IMR-90 (cell line): ENCODE measurements at regions not wholly inside any gene's neighbourhood (a gene's known extent, or its start where the extent isn't known, plus 50 kb on each side); places are given as distances from the start of the nearest gene placed in this dataset.

Experiments used
- ATAC-seq: fragments of 200-7000 bp; cut with Tn5 transposase; 2 replicates; pipeline ENCODE4 v1.9.1; 2020; ENCODE audit warnings: low read depth, mild to moderate bottlenecking, moderate library complexity
- BruUV-seq: library from RNA; stranded (reverse); fragments of 400-500 nt; replicated peaks from 2 replicates; lab custom pipeline; 2021; lab: Mats Ljungman, UMichigan
- CTCF ChIA-PET: fragments of 300-600 bp; formaldehyde crosslinking; extraction: SDS; loops from one replicate; lab custom pipeline; 2021; ENCODE audit warnings: antibody characterized with exemption; lab: Yijun Ruan, JAX
- POLR2A ChIA-PET: fragments of 300-600 bp; sonication (Branson Sonifier 250); formaldehyde crosslinking; loops from one replicate; lab custom pipeline; 2022; ENCODE audit warnings: antibody characterized with exemption; ENCODE audit not compliant: unreplicated experiment; lab: Charles Lee
- DNase-seq: peaks from one replicate; pipeline ENCODE4 v3.0.0; 2013
- H2AFZ ChIP-seq: replicated peaks from 2 replicates; pipeline ENCODE3; 2013; ENCODE audit warnings: low read length, mild to moderate bottlenecking; ENCODE audit not compliant: poor library complexity
- H2AK5ac ChIP-seq: 2 replicates; pipeline ENCODE4 v1.6.1; 2013; ENCODE audit warnings: low read depth, low read length, inconsistent platforms
- H2AK9ac ChIP-seq: replicated peaks from 2 replicates; pipeline ENCODE3; 2013; ENCODE audit warnings: mild to moderate bottlenecking, low read depth, low read length, moderate library complexity; ENCODE audit not compliant: poor library complexity
- H2BK120ac ChIP-seq: 2 replicates; pipeline ENCODE4 v1.6.1; 2013; ENCODE audit warnings: low read depth, low read length, inconsistent platforms
- H2BK15ac ChIP-seq: 3 replicates; pipeline ENCODE4 v1.6.1; 2013; ENCODE audit warnings: low read depth, low read length, inconsistent platforms
- H2BK20ac ChIP-seq: 2 replicates; pipeline ENCODE4 v1.6.1; 2013; ENCODE audit warnings: low read depth, mild to moderate bottlenecking, inconsistent platforms, low read length, moderate library complexity
- H2BK5ac ChIP-seq: 2 replicates; pipeline ENCODE4 v1.6.1; 2013; ENCODE audit warnings: mild to moderate bottlenecking, low read depth, low read length, inconsistent platforms; ENCODE audit not compliant: poor library complexity, severe bottlenecking
- H3K14ac ChIP-seq: replicated peaks from 2 replicates; pipeline ENCODE4 v1.6.1; 2013; ENCODE audit warnings: low read depth, low read length, inconsistent platforms
- H3K18ac ChIP-seq: 2 replicates; pipeline ENCODE4 v1.6.1; 2013; ENCODE audit warnings: low read depth, low read length, control low read depth
- H3K23ac ChIP-seq: 2 replicates; pipeline ENCODE4 v1.6.1; 2013; ENCODE audit warnings: low read depth, low read length, inconsistent platforms
- H3K27ac ChIP-seq: 2 replicates; pipeline ENCODE4 v1.5.1; 2013; ENCODE audit warnings: mild to moderate bottlenecking, control low read depth, low read length; ENCODE audit not compliant: insufficient read depth
- H3K27me3 ChIP-seq: 2 replicates; pipeline ENCODE4 v1.6.1; 2013; ENCODE audit warnings: low read length; ENCODE audit not compliant: control insufficient read depth, insufficient read depth
- H3K36me3 ChIP-seq: 2 replicates; pipeline ENCODE4 v1.6.1; 2013; ENCODE audit warnings: low read length, mixed read lengths; ENCODE audit not compliant: control insufficient read depth, insufficient read depth
- H3K4ac ChIP-seq: 2 replicates; pipeline ENCODE4 v1.6.1; 2013; ENCODE audit warnings: low read depth, low read length, inconsistent platforms
- H3K4me1 ChIP-seq: 2 replicates; pipeline ENCODE4 v1.6.1; 2013; ENCODE audit warnings: low read length, mixed read lengths; ENCODE audit not compliant: control insufficient read depth, insufficient read depth
- H3K4me2 ChIP-seq: 2 replicates; pipeline ENCODE4 v1.6.1; 2013; ENCODE audit warnings: low read depth, mild to moderate bottlenecking, control low read depth, low read length, moderate library complexity
- H3K4me3 ChIP-seq: 2 replicates; pipeline ENCODE4 v1.5.1; 2013; ENCODE audit warnings: low read depth, mild to moderate bottlenecking, control low read depth, low read length, moderate library complexity; ENCODE audit not compliant: insufficient read depth
- H3K56ac ChIP-seq: 2 replicates; pipeline ENCODE4 v1.6.1; 2013; ENCODE audit warnings: low read length, inconsistent platforms; ENCODE audit not compliant: insufficient read depth; ENCODE audit errors: extremely low read depth
- H3K79me1 ChIP-seq, 2 experiments: 2 replicates each; pipeline ENCODE4 v1.6.1; 2013; ENCODE audit warnings: low read length in 2 of 2, inconsistent platforms in 1 of 2, low read depth in 1 of 2
- H3K9ac ChIP-seq: 2 replicates; pipeline ENCODE4 v1.6.1; 2013; ENCODE audit warnings: low read depth, low read length, control low read depth
- H3K9me1 ChIP-seq: 2 replicates; pipeline ENCODE4 v1.6.1; 2013; ENCODE audit warnings: low read length, inconsistent platforms; ENCODE audit not compliant: insufficient read depth
- H3K9me3 ChIP-seq: 2 replicates; pipeline ENCODE4 v1.6.1; 2013; ENCODE audit warnings: low read length; ENCODE audit not compliant: control insufficient read depth, insufficient read depth
- H4K20me1 ChIP-seq: 2 replicates; pipeline ENCODE4 v1.6.1; 2013; ENCODE audit warnings: low read length, inconsistent platforms; ENCODE audit not compliant: insufficient read depth
- H4K5ac ChIP-seq: 2 replicates; pipeline ENCODE4 v1.6.1; 2013; ENCODE audit warnings: mild to moderate bottlenecking, low read depth, low read length, control low read depth
- H4K8ac ChIP-seq, 2 experiments: 2 replicates each; pipeline ENCODE4 v1.6.1; 2013; ENCODE audit warnings: low read depth in 2 of 2, low read length in 2 of 2, control low read depth in 1 of 2, inconsistent platforms in 1 of 2
- H4K91ac ChIP-seq: 2 replicates; pipeline ENCODE4 v1.6.1; 2013; ENCODE audit warnings: low read depth, low read length, inconsistent platforms; ENCODE audit not compliant: insufficient read depth
- BHLHE40 ChIP-seq: fragments of 150-350 bp; IDR thresholded peaks from 2 replicates; pipeline ENCODE4 v1.6.1; 2016; ENCODE audit warnings: mild to moderate bottlenecking, low read depth, low read length
- CEBPB ChIP-seq: IDR thresholded peaks from 2 replicates; pipeline ENCODE4 v1.6.1; 2012; ENCODE audit warnings: low read depth, low read length, improper control_type of control experiment
- CHD1 ChIP-seq: IDR thresholded peaks from 2 replicates; pipeline ENCODE4 v1.6.1; 2012; ENCODE audit warnings: low read depth, low read length, improper control_type of control experiment
- ELK1 ChIP-seq: fragments of 150-350 bp; IDR thresholded peaks from 2 replicates; pipeline ENCODE4 v1.6.1; 2016; ENCODE audit warnings: low read depth, mild to moderate bottlenecking, low read length, moderate library complexity, borderline replicate concordance
- FOS ChIP-seq: fragments of 150-350 bp; IDR thresholded peaks from 2 replicates; pipeline ENCODE4 v1.6.1; 2016; ENCODE audit warnings: low read depth, low read length
- MAFK ChIP-seq: IDR thresholded peaks from 2 replicates; pipeline ENCODE4 v1.6.1; 2012; ENCODE audit warnings: low read depth, low read length, improper control_type of control experiment
- MAZ ChIP-seq: IDR thresholded peaks from 2 replicates; pipeline ENCODE4 v1.6.1; 2012; ENCODE audit warnings: low read depth, mild to moderate bottlenecking, low read length, improper control_type of control experiment, moderate library complexity, borderline replicate concordance
- MXI1 ChIP-seq: IDR thresholded peaks from 2 replicates; pipeline ENCODE4 v1.6.1; 2012; ENCODE audit warnings: low read depth, mild to moderate bottlenecking, low read length, moderate library complexity, borderline replicate concordance
- NFE2L2 ChIP-seq: fragments of 150-350 bp; IDR thresholded peaks from 2 replicates; pipeline ENCODE4 v1.6.1; 2016; ENCODE audit warnings: low read depth, mild to moderate bottlenecking, low read length
- POLR2A ChIP-seq: IDR thresholded peaks from 2 replicates; pipeline ENCODE4 v1.6.1; 2012; ENCODE audit warnings: mild to moderate bottlenecking, low read depth, low read length
- RAD21 ChIP-seq: IDR thresholded peaks from 2 replicates; pipeline ENCODE4 v1.6.1; 2012; ENCODE audit warnings: low read length, improper control_type of control experiment
- RCOR1 ChIP-seq: IDR thresholded peaks from 2 replicates; pipeline ENCODE4 v1.6.1; 2012; ENCODE audit warnings: mild to moderate bottlenecking, low read length, improper control_type of control experiment; ENCODE audit not compliant: insufficient replicate concordance
- RFX5 ChIP-seq: IDR thresholded peaks from 2 replicates; pipeline ENCODE4 v1.8.0; 2012; ENCODE audit warnings: low read depth, mild to moderate bottlenecking, low read length, moderate library complexity
- SMC3 ChIP-seq: fragments of 150-350 bp; IDR thresholded peaks from 2 replicates; pipeline ENCODE4 v1.6.1; 2016; ENCODE audit warnings: low read depth, mild to moderate bottlenecking, antibody characterized with exemption, low read length, moderate library complexity
- USF2 ChIP-seq: fragments of 150-350 bp; IDR thresholded peaks from 2 replicates; pipeline ENCODE4 v1.6.1; 2017; ENCODE audit warnings: mild to moderate bottlenecking, antibody characterized with exemption, low read length, low read depth
- WGBS, 2 experiments: methylation state at CpG; one replicate each; pipeline versions ENCODE4 v1.1.5 to v1.1.7; 2013; ENCODE audit warnings: missing lambda C conversion rate in 2 of 2; ENCODE audit not compliant: insufficient read length in 1 of 2; ENCODE audit errors: extremely low coverage in 2 of 2; 5-methylcytosine and 5-hydroxymethylcytosine counted together
- dilution Hi-C: fragments of 300-500 bp; cut with HindIII; formaldehyde crosslinking; loops from one replicate; pipeline ENCODE4 v1.14.3; 2018; ENCODE audit warnings: low sequenced_read_pairs; ENCODE audit not compliant: unreplicated experiment
- in situ Hi-C: fragments of 300-500 bp; cut with MboI; formaldehyde crosslinking; loops from 3 replicates; pipeline ENCODE4 v1.14.3; 2019; ENCODE audit warnings: low sequenced_read_pairs, inconsistent platforms, mixed read lengths
- intact Hi-C: fragments of 100-400 bp; cut with micrococcal nuclease; formaldehyde crosslinking; loops from 2 replicates; pipeline ENCODE4 v1.10.0; 2022
- TF ChIP-seq, protein P1 (sequence below): conservative IDR thresholded peaks from 2 replicates; pipeline ENCODE4 v1.5.1; 2012; ENCODE audit warnings: mild to moderate bottlenecking, low read depth, low read length, improper control_type of control experiment

DNA sequence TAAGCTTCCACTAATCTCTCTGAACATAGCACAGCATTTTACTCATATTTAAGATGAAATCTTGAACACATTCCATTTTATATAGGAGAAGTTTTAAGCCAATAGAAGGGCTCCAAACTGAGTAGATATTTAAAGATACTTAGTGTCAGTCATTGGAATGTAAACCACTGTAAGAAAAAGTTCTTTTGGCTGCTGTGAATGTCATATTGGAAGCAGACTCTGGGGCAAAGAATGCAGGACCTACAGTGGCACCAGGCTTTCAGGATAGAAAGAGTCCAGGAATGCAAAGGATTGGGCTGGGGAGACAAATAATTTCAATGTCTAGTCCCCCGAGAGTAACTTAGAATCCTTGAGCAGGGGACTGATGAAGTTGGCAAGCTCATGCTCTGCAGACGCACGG, 1047.7 kb downstream of the STIM2 start:
- Histone ChIP-seq H3K9me3 (no peaks in the 10 kb centered on the region; the same call in 1 of the 2 replicates), H3K4ac (no peak overlapping the region), H2BK20ac (no peak overlapping the region), H3K27ac (no peak overlapping the region), H2AK9ac (no peak overlapping the region), H2BK5ac (no peak overlapping the region), H4K20me1 (no peaks in the 10 kb centered on the region), H3K79me1 (no peaks in the 10 kb centered on the region), H4K91ac (no peak overlapping the region), H4K8ac (no peak overlapping the region), H3K9me1 (no peaks in the 10 kb centered on the region), H3K18ac (no peak overlapping the region), H2AK5ac (no peak overlapping the region), H3K14ac (no peak overlapping the region), H3K4me1 (no peaks in the 10 kb centered on the region), H3K9ac (no peak overlapping the region), H3K23ac (no peak overlapping the region), H3K56ac (no peak overlapping the region), H3K4me2 (no peak overlapping the region), H3K4me3 (no peak overlapping the region), H4K5ac (no peak overlapping the region), H2AFZ (no peak overlapping the region), H2BK120ac (no peak overlapping the region), H3K36me3 (no peaks in the 10 kb centered on the region), H3K27me3 (no peaks in the 10 kb centered on the region), H2BK15ac (no peak overlapping the region)
- POLR2A ChIA-PET = no interaction called here
- in situ Hi-C loops (no loop called here), dilution Hi-C loops (no loop called here), intact Hi-C loops (no loop called here)
- 40% methylated on average over 1 of the region's 3 CpGs; no CpG with 5 or more reads in 1 of the 2 experiments for WGBS, 2 experiments
- TF ChIP-seq MAFK (no peak), ELK1 (no peak), SMC3 (no peak), POLR2A (no peak), RFX5 (no peak), FOS (no peak), CEBPB (no peak), CHD1 (no peak), RAD21 (no peak), MAZ (no peak), MXI1 (no peak), USF2 (no peak), BHLHE40 (no peak), NFE2L2 (no peak), RCOR1 (no peak)
- TF ChIP-seq, protein P1, sequence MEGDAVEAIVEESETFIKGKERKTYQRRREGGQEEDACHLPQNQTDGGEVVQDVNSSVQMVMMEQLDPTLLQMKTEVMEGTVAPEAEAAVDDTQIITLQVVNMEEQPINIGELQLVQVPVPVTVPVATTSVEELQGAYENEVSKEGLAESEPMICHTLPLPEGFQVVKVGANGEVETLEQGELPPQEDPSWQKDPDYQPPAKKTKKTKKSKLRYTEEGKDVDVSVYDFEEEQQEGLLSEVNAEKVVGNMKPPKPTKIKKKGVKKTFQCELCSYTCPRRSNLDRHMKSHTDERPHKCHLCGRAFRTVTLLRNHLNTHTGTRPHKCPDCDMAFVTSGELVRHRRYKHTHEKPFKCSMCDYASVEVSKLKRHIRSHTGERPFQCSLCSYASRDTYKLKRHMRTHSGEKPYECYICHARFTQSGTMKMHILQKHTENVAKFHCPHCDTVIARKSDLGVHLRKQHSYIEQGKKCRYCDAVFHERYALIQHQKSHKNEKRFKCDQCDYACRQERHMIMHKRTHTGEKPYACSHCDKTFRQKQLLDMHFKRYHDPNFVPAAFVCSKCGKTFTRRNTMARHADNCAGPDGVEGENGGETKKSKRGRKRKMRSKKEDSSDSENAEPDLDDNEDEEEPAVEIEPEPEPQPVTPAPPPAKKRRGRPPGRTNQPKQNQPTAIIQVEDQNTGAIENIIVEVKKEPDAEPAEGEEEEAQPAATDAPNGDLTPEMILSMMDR = no peak
- peak; percentile 49 for ATAC-seq
- CTCF ChIA-PET = no interaction called here
- DNase-seq = no peak
- no TSS peak for BruUV-seq
